ENCODE measurements at regions not wholly inside any gene's neighbourhood (a gene's known extent, or its start where the extent isn't known, plus 50 kb on each side); places are given as distances from the start of the nearest gene placed in this dataset.
"Not testable (repeated sequence)": the region's sequence is repeated elsewhere in the genome, so short reads cannot be mapped to it uniquely, and the experiment has no call there.

DNA sequence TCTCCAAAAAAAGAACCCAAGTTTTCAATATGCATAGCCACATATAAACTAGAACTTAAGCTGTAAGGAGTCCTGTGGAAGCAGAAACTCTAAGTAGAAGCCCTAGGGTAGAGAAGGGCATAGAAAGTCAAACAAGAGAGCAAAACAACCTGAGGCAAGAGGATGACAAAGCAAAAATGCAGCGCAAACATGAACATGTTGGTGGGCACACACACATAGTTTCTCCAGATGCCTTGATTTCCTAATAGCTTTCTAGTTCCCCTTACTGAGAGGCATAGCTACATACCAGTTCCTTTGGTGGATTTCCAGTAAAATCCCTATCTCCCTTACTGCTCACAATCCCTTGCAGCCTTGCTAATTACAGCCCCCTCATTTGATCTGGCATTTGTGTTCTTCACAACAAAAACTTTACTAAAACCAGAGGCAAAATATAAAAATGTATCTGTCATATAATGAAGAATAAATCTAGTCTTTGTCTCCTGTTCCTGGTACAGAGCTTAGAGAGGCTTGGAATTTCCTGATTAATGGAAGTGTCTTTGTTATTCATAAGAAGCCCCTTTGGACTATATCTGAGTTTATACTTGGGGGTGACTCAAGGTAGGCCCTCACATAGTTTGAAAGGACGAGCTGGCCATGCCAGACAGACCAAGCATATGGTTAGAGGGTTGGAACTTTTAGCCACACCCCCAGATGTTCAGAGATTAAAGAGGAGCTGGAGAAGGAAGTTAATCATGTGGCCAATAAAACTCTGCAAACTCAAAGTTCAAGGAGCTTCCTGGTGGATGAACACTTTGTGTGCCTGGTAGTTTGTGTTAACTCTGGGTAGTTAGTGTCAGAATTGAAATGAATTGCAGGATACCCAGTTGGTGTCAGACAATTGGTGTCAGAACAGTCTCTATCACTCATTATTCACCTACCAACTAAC is 52.7 kb upstream of the ZCCHC13 start:
- DNase-seq (ENCODE audit: low spot score): peak; percentile 47

DNA sequence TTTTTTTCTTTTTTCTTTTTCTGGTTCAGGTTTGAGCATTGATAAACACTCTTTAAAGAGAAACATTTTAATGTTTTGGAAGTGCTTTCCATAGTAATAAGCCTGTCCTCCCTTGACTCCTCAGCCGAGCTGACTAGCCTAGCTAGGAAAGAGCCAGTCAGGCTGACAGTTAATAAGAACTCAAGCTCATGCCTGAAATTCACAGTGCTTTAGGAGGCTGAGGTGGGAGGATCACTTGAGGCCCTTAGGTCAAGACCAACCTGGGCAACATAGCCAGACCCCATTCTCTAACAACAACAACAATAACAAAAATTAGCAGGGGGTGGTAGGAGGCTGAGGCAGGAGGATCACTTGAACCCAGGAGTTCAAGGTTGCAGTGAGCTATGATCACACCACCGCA is 53.4 kb upstream of the ZCCHC13 start:
- DNase-seq (ENCODE audit: low spot score): no peak

- peak; percentile 5 for DNase-seq (ENCODE audit: low spot score)
These were observed 54.0 kb upstream of the ZCCHC13 start for GRCh38 chrX:74249963-74250362.

DNA sequence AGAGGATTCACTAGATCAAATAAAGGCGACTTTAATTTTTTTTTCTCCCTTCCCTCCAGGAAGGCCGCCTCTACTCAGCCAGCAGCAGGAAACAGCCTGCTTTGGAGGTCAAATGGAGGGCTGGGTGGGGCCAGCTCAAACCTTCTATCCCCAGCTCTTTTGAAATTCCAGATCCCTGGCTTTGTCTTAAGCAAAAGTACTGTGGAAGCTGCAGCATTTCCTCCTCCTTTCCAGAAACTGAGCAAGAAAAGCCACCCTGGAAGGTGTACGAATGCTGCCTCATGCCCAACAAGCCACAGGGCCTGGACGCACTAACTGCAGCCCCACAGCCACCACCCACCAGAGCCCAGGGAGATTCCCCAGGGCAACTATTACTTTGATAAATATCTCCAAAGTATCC is 55.1 kb upstream of the ZCCHC13 start:
- no peak for DNase-seq (ENCODE audit: low spot score)

DNA sequence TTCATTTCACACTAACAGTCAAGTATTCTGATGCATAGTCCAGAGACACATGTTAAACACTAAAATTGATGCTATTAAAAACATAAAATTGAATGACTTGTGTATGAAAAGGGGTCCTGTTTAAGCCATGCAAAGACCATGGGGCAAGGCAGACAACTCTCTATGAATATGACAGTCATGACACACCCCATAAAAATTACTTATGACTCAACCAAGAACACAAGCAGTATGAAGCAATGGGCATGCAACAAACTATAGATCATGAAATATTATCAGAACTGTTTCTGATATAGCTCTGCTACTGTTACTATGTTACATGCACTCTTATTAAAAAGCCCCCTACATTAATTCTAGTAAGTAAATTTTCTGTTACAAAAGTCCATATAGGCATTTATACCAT is 57.5 kb upstream of the ZCCHC13 start:
- no peak for DNase-seq (ENCODE audit: low spot score)

- DNase-seq (ENCODE audit: low spot score): no peak
These were observed 61.4 kb upstream of the ZCCHC13 start for GRCh38 chrX:74242484-74243138.

GRCh38 chrX:74242050-74242449 is 61.9 kb upstream of the ZCCHC13 start:
- peak; percentile 20 for DNase-seq (ENCODE audit: low spot score)

DNA sequence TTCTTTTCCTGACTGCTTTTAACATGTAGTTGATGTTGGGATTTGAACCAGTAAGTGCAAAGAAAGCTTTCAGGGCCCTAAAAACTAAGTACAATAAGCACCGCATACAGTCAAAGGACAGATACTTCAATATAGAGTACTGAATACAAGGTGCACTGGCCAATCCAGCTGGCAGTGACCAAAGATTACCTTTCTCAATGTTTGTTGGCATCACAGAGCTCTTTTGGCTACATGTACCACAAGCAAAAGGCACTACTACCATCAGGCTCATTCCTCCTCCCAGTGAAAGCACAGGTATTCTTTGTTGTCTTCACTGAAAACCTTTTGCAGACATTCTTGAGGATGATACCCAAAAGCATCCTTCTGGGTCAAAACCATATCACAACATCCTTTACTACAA is 65.2 kb upstream of the ZCCHC13 start:
- DNase-seq (ENCODE audit: low spot score): no peak

- no peak for DNase-seq (ENCODE audit: low spot score)
These were observed 69.2 kb upstream of the ZCCHC13 start for GRCh38 chrX:74234818-74235217.

DNA sequence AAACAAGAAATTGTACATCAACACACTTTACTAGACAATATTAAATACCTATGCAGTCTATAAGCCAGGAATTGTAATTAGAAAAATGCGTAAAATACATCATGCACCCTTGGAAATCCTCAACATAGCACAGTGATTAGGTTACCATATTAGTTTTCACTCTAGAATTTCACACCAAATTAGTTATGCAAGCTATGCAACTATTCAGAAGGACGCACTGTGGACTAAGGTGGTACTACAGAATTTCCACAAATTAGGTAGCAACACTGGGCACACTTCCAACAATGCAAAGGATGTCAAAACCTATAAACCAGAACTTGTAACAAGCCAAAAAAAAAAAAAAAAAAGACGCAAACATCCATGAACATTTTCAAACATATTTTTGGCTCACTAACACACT is 71.1 kb upstream of the ZCCHC13 start:
- DNase-seq (ENCODE audit: low spot score): peak; percentile 48

DNA sequence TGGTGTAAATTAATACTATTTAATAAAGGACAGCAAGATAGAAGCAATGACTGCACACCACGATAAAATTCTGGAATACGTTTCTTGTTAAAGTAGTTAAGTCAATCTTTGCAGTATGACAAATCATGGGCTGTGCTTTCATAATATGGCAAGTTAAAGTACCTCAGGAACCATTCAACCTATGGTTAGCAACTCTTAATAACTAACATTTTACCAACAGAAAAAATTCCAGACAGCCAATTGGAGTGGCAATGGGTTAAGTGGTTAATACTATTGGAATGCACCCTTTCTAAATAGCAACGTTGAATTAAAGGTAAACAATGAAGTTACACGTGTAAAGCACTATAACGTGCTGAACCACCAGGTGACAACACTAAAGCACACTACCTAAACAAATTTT is 72.4 kb upstream of the ZCCHC13 start:
- DNase-seq (ENCODE audit: low spot score): no peak

DNA sequence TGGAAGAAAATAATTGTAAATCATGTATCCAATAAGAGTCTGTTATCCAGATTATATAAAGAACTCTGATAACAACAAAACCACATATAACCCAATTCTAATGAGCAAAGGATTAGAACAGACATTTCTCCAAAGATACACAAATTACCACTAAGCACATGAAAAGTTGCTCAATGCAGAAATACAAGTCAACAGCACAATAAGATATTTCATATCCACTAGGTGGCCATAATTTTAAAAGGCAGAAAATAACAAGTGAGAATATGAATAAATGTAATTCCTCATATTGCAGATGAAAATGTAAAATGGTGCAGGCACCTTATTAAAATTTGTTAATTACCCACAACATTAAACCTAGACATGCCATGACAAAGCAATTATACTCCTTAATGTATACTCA is 73.9 kb upstream of the ZCCHC13 start:
- DNase-seq (ENCODE audit: low spot score): no peak

GRCh38 chrX:74225111-74225510 is 78.9 kb upstream of the ZCCHC13 start:
- DNase-seq (ENCODE audit: low spot score): no peak

DNA sequence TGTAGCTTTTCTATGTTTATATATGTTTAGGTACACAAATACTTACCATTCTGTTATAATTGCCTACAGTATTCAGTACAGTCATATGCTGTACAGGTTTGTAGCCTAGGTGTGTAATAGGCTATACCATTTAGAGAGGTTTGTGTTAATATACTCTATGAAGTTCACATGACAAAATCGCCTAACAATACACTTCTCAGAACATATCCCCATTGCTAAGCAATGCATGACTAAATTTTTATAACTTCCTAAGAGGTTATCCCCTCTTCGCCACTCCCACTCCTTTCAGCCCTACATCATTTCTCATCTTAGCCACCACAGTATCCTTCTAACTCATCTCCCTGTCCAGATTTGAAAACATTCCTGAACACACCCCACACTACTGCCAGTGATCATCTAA is 83.7 kb upstream of the ZCCHC13 start:
- DNase-seq (ENCODE audit: low spot score): no peak

- DNase-seq (ENCODE audit: low spot score): no peak
These were observed 85.1 kb upstream of the ZCCHC13 start for GRCh38 chrX:74218895-74219294.

GRCh38 chrX:74216421-74216820 is 87.6 kb upstream of the ZCCHC13 start:
- no peak for DNase-seq (ENCODE audit: low spot score)

GRCh38 chrX:74211911-74212310 is 92.1 kb upstream of the ZCCHC13 start:
- no peak for DNase-seq (ENCODE audit: low spot score)

- no peak for DNase-seq (ENCODE audit: low spot score)
These were observed 96.4 kb upstream of the ZCCHC13 start for GRCh38 chrX:74207539-74207938.

DNA sequence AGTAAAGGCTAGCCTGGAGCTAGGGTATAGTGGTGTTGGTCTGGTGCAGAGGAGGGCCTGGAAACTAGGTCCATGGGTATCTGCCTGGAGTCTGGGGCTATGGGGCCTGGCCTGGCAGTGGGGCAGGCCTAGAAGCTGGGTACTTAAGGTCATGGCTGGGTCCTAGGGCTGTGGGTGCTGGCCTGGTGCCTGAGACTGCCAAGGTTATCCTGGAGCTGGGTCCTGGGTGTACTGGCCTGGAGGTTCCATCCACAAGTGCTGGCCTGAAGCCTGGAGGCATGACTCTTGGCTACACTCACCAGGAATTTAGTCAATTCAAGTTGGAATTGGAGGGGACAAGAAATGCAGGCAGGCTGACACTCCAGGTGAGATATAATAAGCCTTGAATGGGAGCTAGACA is 108.4 kb upstream of the ZCCHC13 start:
- DNase-seq (ENCODE audit: low spot score): no peak

- no peak for DNase-seq (ENCODE audit: low spot score)
These were observed 108.9 kb upstream of the ZCCHC13 start for GRCh38 chrX:74195120-74195519.

DNA sequence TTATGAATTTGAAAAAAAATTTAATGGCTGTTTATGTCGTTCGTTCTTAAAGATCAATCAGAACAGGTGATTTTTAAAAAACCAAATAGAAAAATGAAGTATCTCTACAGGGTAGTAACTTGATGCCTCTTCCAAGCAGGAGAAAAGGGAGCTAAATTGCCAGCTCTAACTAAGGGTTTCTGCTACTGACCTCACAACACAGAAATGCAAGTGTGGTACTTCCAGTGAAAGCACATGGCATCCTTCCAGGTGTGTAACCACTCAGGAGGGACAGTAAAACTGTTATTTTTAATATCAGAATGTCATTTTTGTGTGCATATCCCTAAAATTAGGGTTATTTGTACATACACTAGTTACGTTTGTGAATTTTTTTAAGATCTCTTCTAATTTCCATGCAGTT is 116.8 kb upstream of the ZCCHC13 start:
- DNase-seq (ENCODE audit: low spot score): no peak

DNA sequence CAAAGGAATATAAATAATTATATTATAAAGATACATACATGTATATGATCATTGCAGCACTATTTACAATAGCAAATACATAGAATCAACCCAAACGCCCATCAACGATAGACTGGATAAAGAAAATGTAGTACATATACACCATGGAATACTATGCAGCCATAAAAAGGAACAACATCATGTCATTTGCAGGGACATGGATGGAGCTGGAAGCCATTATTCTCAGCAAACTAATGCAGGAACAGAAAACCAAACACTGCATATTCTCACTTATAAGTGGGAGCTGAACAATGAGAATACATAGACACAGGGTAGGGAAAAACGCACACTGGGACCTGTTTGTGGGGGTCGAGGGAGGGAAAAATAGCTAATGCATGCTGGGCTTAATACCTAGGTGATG is 120.9 kb upstream of the ZCCHC13 start:
- not testable (repeated sequence) for DNase-seq (ENCODE audit: low spot score)

- DNase-seq (ENCODE audit: low spot score): not testable (repeated sequence)
These were observed 122.0 kb upstream of the ZCCHC13 start for GRCh38 chrX:74181976-74182375.

Measured in H4 (cell line).